HG03039 (cell line): ENCODE measurements at regions not wholly inside any gene's neighbourhood (a gene's known extent, or its start where the extent isn't known, plus 50 kb on each side); places are given as distances from the start of the nearest gene placed in this dataset.

Experiments
- ATAC-seq: cut with Tn5 transposase; IDR thresholded peaks from one replicate; pipeline ENCODE4 v1.9.1; 2021; ENCODE audit warnings: mild to moderate bottlenecking, moderate library complexity; ENCODE audit not compliant: unreplicated experiment

DNA sequence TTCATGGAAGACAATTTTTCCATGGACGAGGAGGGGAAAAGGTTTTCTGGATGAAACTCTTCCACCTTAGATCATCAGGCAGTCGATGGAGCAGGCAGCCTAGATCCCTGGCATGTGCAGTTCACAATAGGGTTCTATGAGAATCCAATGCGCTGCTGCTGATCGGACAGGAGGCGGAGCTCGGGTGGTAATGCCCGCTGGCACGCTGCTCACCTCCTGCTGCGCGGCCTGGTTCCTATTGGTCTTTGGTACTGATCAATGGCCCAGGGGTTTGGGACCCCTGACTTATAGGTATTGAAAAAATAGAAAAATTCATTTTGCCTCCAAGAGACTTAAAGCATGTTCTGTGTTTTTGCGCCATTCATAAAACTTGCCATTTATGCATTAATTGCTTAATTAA, 793.9 kb upstream of the NR2F2 start:
- no peak for ATAC-seq

DNA sequence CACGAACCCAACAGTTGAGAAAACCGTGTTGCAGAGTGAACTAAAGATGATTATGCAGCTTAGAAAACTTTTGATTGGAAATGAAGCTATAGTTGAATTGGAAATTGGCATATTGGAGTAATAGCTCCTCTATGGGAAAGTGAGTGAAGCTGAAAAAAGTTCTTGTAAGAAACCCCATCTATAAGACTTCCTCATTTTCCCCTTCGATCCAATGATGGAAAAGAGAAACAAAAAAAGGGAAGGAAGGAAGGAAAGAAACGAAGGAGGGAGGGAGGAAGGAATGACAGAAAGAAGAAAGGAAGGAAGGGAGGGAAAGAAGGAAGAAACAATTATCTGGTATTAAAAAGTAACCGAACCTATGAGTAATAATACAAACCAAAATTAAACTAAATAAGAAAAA, 791.8 kb upstream of the NR2F2 start:
- ATAC-seq: no peak

DNA sequence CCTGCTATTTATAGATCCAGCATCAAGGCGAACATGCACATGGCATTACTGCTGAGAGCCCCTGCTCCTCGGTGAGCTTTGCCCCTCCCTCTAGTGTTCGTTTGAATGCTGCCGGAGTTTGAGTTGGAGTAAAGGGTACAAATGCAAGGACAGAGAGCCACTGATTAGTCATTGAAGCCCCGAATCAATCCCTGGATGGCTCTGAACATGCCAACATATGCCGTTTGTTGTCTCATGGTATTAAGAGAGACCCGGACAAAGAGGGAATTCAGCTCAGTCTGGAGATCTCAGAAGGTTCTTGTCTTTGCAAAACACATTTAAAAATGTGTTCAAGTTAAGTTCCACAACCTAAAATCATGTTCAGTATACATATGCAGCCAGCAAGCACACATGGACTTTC, 789.2 kb upstream of the NR2F2 start:
- no peak for ATAC-seq

DNA sequence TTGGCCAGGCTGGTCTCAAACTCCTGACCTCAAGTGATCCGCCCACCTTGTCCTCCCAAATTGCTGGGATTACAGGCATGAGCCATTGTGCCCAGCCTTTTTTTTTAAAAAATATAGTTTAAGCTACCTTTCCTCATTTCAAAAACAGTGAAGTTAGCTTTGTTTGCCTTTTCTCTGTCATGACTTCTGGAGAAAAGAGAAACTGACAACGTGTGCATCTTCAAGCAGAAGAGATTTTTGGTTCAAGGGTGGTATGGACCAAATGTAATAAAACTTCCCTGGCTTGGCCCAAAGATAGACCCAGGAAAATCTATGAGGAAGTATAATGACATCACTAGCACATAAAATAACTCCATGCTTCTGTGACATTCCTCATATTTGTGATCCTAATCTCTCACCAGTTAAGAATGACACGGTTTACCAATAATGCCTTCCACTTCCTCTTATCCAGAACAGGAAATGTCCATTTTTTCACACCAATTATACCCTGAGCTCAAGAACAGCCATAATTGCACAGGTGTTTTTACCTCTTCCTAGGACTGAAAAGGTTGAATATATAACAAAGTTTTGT, 781.2 kb upstream of the NR2F2 start:
- ATAC-seq: no peak

DNA sequence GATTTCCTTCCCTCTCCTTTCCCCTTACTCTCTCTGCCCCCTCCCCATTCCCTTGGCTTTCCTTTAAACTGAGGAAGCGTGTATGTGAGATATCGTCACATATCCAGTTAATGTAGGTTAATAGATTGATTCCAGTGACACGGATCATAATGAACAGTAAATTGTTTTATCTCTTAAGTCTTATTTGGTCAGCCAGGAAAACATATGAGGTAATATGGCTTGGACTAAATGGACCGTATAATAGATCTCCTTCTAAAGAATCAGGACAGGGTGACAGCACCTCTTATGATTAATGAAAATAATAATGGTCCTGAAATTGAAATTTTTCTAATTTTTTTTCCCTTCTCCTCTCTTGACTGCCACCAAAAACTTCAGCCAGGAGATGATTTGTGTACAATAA, 779.8 kb upstream of the NR2F2 start:
- no peak for ATAC-seq

DNA sequence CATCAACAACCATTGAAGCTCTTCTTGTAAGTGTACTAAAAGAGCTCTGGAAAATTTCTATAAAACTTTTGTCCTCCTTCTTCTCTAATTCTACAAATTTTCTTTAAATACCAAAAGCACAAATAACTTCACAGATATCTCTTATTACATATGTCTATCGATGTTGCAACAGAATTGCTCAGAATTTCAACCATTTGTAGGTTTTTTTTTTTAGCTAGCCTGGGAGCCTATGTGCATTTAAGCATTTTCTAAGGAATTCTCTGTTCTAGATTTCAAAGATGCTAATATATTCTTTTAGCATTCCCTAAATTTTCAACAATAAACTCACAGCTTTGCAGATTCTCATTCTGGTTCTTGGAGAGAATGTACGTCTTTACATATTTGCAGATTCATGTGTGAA, 774.3 kb upstream of the NR2F2 start:
- no peak for ATAC-seq

DNA sequence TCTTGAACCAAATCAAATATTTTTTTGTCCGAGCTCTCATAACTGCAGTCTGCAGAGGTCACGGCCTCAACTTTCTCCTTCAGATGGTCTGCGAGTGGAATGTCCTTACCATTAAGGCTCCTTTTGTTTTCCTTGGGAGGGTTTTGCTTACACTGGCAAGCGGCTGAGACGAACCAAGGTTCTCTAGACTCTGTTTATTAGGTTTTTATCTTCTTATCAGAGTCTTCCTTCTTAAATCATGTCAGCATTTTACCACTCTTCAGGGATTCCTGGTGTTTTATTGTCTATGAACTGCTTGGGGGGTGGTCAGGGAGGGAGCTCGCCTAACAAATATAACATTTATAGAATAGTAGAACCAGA, 773.7 kb upstream of the NR2F2 start:
- no peak for ATAC-seq

DNA sequence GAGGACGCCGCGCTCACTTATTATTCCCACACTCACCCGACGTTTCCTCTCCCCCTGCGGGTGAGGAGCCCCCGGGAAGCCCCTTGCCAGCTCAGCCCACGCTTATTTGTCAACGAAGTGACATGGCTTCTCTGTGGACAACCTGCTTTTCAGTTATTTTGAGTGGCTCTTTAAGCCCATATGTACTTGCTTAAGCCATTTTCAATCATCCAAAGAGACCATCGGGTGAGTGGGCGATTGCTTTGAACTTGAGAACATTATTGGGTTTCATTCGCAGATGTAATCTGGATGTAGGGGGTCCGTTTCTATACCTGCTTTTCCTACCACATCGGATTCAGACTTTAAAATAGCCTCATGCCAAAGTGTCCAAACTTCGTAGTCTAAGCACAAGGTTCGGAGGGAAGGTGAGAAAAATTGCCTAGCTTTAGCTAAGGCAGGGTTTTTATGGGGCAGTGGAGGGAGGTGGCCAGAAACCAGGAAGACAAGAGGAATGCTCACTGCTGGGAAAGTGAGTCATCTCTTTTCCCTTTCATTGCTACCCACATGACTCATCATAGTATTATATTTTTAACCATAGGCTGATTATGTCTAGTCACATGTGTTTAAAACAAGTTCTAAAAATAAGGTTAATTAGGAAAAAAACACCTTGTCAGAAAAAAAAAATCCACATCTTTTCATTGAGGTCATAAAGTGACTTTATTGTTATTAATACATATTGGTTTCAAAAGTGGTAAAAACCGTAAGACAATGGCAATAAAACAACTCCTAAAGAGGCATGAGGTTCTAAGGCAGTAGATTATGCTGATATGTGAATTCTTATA, 773.1 kb upstream of the NR2F2 start:
- no peak for ATAC-seq

DNA sequence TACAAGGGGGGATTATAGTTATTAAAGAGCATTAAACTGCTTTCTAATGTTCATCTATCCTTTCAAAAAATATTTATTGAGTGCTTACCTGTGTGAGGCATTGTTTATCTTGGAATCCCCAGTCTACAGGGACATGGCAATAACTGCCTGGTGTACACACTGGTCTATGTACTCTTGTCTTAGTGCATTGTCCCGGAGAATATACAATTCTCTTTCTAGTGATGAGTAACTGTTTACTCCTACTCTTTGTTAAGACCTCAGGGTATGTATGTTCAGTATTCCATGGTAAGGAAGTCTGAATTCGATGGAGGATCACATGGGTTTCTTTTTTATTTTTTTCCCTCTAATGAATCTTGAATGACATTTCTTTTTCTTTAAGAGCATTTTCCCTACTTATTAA, 772.4 kb upstream of the NR2F2 start:
- ATAC-seq: no peak

DNA sequence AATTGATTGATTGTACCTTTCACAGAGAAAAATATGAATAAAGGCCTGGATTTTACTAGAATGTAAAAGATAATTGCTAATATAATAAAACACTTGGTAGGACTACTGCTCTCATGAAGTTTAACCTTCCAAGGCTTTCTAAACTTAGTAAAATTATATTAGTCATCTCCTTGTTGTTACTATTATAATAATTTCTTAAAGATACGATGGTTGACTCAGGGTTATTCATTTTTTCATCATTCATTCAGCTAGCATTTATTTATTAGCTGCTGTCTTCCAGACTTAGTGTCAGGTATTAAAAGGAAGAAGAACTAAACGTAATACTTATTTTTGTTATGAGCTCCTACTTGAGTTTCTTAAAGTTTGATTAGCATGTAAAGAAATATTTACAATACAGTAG, 771.6 kb upstream of the NR2F2 start:
- ATAC-seq: no peak

DNA sequence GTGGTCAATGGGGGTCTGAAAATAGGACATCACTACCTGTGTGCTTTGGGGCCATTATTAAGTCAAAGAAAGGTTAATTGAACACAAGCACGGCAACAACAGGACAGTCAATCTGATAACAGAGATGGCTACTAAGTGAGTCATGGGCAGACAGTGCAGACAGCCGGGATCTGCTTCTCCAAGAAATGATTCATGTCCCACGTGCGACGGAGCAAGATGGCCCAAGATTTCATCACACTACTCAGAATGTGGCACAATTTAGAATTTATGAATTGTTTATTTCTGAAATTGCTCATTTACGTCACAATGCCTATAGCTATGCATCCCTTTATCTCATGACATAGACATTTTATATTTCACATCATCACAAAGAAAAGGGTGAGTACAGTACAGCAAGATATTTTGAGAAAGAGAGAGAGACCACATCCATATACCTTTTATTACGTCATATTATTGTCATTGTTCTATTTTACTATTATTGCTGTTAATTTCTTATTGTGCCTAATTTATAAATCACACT, 770.6 kb upstream of the NR2F2 start:
- ATAC-seq: no peak

DNA sequence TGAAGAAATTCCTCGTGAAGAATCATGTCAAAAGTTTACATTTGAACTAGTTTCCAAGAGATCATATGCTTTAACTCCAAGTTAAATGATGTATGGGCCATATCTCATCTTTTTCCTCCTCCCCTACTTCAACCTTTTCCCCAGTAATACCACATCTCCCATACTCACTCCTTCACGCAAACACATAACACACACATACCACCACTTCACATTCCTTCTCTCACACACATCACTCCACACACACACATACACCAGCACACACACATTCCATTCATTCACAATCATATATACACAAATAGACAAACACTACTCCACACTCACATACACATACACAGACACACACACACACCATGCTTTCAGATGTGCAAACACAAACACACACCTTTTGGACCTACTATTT, 769.0 kb upstream of the NR2F2 start:
- ATAC-seq: no peak

DNA sequence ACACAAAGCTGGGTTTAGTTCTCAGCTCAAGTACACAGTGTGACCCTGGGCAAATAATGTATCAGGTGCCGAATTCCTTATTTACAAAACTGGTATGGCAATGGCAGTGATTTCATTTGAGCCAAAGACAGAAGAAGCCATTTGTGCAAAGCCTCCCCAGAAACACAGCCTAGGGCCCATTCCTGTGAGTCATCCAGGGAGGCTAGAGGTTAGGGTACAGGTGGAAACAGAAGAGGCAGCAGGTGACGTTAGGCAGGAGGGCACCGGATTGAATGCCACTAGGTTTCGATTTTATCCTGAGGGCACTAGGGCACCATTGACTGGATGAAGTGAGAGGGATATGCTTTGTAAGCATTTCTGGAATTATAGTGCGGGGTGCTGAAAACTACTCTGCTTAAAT, 766.9 kb upstream of the NR2F2 start:
- ATAC-seq: no peak

DNA sequence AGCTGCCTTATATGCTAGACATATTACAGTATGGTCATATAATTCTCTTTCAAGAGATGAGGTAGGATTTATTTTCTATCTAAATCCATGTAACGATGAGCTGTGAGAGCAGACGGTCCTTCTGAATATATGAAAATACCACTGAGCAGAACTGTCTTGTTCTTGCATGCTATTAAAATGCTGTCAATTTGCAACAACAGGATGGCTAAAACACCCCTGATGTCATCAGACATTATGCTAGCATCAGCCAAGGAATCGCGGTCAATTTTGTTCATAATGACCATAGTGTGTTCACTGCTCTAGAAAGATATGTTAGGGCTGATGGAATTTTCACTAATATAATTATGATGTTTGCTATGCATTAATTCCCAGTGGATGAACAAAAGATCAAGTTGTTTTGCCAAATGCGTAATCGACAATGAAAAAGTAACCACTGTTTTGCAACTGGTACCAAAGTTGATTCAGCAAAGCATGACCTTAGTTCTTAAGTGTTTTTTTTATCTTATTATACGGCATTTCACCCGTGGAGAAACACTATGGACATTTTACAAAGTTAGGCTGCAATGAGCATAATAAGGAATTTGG, 765.4 kb upstream of the NR2F2 start:
- ATAC-seq: no peak

DNA sequence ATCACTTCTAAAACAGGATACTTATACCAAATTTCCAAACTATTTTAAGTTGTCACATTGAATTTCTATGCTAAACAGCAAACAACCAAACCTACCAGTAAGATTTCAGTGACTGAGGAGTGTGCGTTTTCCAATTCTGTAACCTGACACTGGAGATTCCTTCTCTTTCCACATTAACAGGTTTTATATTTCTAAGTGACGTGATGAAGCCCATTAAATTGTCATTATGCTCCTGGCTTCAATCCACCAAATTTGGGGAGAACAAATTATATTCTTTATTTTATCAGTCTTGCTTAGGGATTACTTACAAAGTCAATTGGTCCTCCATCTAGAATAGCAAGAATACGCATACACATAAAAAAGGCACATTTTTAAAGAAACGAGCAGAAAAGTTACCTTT, 764.8 kb upstream of the NR2F2 start:
- no peak for ATAC-seq

DNA sequence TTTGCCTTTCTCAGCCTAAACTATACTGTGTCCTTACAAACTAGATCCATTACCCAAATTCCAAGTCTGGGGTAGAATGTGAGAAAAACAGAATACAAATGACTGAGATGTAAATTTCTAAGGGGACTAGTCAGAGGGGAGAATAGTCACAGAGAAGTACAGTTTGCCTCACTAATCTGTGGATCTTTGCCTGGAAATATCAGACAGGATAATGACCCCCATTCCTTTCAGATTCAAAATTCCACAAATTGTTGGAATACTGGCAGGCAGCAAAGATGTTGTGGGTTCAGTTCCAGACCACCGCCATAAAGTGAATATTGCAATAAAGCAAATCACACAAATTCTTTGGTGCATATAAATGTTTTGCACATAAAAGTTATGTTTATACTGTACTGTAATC, 762.8 kb upstream of the NR2F2 start:
- no peak for ATAC-seq

DNA sequence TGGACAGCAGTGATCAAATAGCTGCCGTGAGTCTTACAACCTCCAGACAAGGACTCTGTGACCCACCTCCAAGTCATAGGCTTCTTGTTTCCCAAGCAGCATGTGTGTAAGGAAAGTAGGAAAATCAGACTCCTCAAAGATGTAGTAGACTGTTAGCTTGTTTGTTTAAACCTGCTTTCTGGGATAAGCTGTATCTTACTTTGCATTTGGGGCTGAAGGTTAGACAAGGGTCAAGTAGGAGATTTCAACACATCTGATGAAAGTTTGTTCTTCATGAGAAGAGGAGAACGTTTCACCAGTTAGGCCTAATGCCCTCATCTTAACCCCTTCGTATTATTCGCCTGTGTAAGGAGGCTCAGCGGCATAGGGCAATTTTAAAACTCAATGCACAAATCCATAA, 756.4 kb upstream of the NR2F2 start:
- ATAC-seq: no peak

DNA sequence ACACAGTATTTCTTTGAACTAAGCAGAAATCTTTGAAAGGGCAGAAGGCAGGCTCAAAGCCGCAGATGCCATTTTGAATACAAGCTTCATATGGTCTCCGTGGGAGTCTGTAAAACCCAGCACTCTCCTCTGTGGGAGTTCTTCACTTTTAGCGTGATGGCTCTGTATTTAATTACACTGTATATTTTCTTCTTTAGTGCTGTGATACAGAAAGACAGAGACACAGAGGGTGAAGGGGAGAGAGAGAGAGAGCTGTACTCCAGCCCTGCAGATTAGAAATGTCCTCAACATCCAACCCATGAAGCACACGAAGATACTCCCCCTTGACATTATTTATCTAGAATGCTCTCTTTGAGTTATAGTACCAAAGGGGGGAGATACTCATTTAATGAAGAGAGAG, 752.6 kb upstream of the NR2F2 start:
- ATAC-seq: no peak

DNA sequence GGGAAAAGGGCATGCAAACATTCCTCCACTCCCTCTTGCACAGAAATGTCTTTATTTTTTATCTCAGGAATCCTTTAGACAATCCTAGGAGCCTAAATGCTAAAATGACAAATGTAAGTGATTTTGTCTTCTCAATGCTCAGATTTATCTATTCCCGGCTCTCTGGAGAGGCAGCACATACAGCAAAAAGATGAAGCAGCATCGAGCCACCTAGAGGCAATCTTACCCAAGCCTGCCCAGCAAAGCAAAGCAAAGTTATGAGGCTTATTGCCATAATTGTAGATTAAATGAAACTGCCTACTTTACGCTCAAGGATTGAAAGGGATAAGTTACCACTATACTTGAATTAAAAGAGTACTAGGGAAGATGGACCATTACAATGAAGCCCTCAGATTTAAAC, 750.4 kb upstream of the NR2F2 start:
- no peak for ATAC-seq

DNA sequence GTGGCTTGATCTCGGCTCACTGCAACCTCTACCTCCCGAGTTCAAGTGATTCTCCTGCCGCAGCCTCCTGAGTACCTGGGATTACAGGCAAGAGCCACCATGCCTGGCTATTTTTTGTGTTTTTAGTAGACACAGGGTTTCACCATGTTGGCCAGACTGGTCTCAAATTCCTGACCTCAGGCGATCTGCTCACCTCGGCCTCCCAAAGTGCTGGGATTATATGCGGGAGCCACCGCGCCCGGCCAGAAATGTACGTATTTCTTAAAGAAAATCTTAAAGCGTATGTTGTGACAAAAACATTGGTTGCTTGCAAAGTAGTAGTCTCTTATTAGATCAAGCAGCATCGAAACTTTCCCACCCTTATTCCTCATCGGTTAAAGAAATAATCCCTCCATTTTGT, 748.9 kb upstream of the NR2F2 start:
- no peak for ATAC-seq

DNA sequence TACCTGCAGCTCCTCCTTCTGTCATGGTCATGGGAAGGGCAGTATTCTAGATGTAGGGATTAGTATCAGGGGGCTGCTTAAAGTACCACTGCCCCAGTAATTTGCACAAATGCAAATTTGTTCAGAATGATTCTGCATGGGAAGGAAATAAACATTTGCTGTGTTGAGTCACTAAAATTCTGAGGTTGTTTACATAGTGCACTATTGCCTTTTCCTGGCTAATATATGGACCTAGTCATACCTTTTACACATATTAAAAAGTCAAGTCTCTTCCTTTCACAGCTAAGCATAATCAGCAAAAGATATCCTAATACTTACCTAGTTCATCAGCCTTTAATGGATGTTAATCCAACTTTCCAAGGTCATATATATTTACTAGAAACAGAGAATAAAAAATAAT, 746.4 kb upstream of the NR2F2 start:
- ATAC-seq: no peak

DNA sequence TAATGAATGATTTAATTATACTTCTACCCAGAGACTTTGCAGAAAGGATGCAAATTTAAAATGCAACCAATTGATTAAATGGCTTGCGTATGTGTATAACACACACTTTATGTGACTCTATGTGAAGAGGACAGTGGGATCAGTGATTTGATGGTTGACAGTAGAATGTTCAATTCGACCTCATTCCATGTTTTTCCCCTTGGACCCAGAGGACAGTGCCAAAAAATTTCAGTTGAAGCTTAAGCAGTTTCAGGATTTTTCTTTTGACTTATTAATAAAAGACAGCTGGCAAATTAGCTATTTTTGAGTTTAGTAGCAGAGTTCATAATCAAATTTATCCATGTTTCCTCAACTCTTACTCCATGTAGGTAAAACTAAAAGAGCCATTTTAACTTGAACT, 742.4 kb upstream of the NR2F2 start:
- no peak for ATAC-seq
